GM12878 (cell line): ENCODE measurements at regions not wholly inside any gene's neighbourhood (a gene's known extent, or its start where the extent isn't known, plus 50 kb on each side); places are given as distances from the start of the nearest gene placed in this dataset.
"Not testable (repeated sequence)": the region's sequence is repeated elsewhere in the genome, so short reads cannot be mapped to it uniquely, and the experiment has no call there.

Experiments
- ATAC-seq: fragments of 200-7000 bp; cut with Tn5 transposase; 3 replicates; pipeline ENCODE4 v1.9.1; 2020; ENCODE audit warnings: mild to moderate bottlenecking, moderate library complexity
- BruUV-seq: library from RNA; stranded (reverse); fragments of 400-500 nt; replicated peaks from 2 replicates; lab custom pipeline; 2021; lab: Mats Ljungman, UMichigan
- CTCF ChIA-PET: fragments of 300-600 bp; sonication (Branson Sonifier 250); formaldehyde crosslinking; extraction: SDS; loops from one replicate; lab custom pipeline; 2021; ENCODE audit warnings: inconsistent platforms; lab: Yijun Ruan, JAX
- POLR2A ChIA-PET: fragments of 350-600 bp; formaldehyde crosslinking; extraction: SDS; loops from one replicate; lab custom pipeline; 2021; ENCODE audit warnings: inconsistent platforms; lab: Charles Lee
- RAD21 ChIA-PET: fragments of 300-600 bp; sonication (Branson Sonifier 250); formaldehyde crosslinking; loops from one replicate; lab custom pipeline; 2023; ENCODE audit warnings: antibody characterized with exemption; ENCODE audit not compliant: unreplicated experiment; lab: Charles Lee
- SMC1A ChIA-PET: fragments of 300-600 bp; sonication (Branson Sonifier 250); formaldehyde crosslinking; loops from one replicate; lab custom pipeline; 2023; ENCODE audit not compliant: unreplicated experiment, uncharacterized antibody; lab: Charles Lee
- DNase-seq: peaks from one replicate; pipeline ENCODE4 v3.0.0-alpha.2; 2011; ENCODE audit warnings: low read depth, low spot score
- FAIRE-seq: peaks from 3 replicates; lab custom pipeline; 2011; peaks lifted over from hg19 to GRCh38; lab: Jason Lieb, UNC
- H2AFZ ChIP-seq: 2 replicates; pipeline ENCODE4 v1.6.0; 2011; ENCODE audit warnings: low read depth, low read length, control low read depth; ENCODE audit not compliant: control insufficient read depth
- H3K27ac ChIP-seq: 2 replicates; pipeline ENCODE4 v1.5.1; 2011; ENCODE audit warnings: control low read depth; ENCODE audit not compliant: control insufficient read depth, insufficient read depth
- H3K27me3 ChIP-seq, 2 experiments: replicated peaks in 1 of 2; 2 replicates each; pipeline versions ENCODE4 v1.6.0 to v1.6.1; 2011; ENCODE audit warnings: low read length in 1 of 2; ENCODE audit not compliant: control insufficient read depth in 2 of 2, insufficient read depth in 2 of 2
- H3K36me3 ChIP-seq, 2 experiments: 2 replicates each; pipeline ENCODE4 v1.5.1; 2011; ENCODE audit warnings: low read length in 1 of 2; ENCODE audit not compliant: control insufficient read depth in 2 of 2, insufficient read depth in 2 of 2
- H3K4me1 ChIP-seq: 2 replicates; pipeline ENCODE4 v1.6.1; 2011; ENCODE audit warnings: mild to moderate bottlenecking, low read length, moderate library complexity, mixed read lengths; ENCODE audit not compliant: control insufficient read depth, insufficient read depth
- H3K4me2 ChIP-seq: 2 replicates; pipeline ENCODE4 v1.6.0; 2011; ENCODE audit warnings: control low read depth; ENCODE audit not compliant: control insufficient read depth, insufficient read depth
- H3K4me3 ChIP-seq: fragments of 200-600 bp; sonication (generic); 2 replicates; pipeline ENCODE4 v1.5.1; 2016
- H3K79me2 ChIP-seq: 2 replicates; pipeline ENCODE4 v1.6.0; 2011; ENCODE audit warnings: low read length; ENCODE audit not compliant: control insufficient read depth, insufficient read depth
- H3K9ac ChIP-seq: 2 replicates; pipeline ENCODE4 v1.8.0; 2011; ENCODE audit warnings: low read length, control low read depth, mixed read lengths; ENCODE audit not compliant: control insufficient read depth, insufficient read depth
- H3K9me3 ChIP-seq: replicated peaks from 3 replicates; pipeline ENCODE4 v1.5.1; 2011; ENCODE audit warnings: mild to moderate bottlenecking, low read length; ENCODE audit not compliant: control insufficient read depth, insufficient read depth
- H4K20me1 ChIP-seq: 2 replicates; pipeline ENCODE4 v1.6.0; 2011; ENCODE audit not compliant: control insufficient read depth, insufficient read depth
- ATF7 ChIP-seq: fragments of 450-650 bp; IDR thresholded peaks from 2 replicates; pipeline ENCODE4 v1.6.1; 2016; ENCODE audit warnings: low read depth, mild to moderate bottlenecking
- BACH1 ChIP-seq: fragments of 450-650 bp; IDR thresholded peaks from 2 replicates; pipeline ENCODE4 v1.6.1; 2017; ENCODE audit warnings: mild to moderate bottlenecking, borderline replicate concordance
- EED ChIP-seq: sonication (generic); IDR thresholded peaks from 2 replicates; pipeline ENCODE4 v1.6.1; 2016; ENCODE audit warnings: antibody characterized with exemption, low read depth
- HDGF ChIP-seq: fragments of 450-650 bp; IDR thresholded peaks from 2 replicates; pipeline ENCODE4 v1.6.1; 2016; ENCODE audit warnings: antibody characterized with exemption
- IKZF1 ChIP-seq: fragments of 450-650 bp; conservative IDR thresholded peaks from 2 replicates; pipeline ENCODE4 v1.6.1; 2017; ENCODE audit warnings: antibody characterized with exemption, mild to moderate bottlenecking
- MTA2 ChIP-seq: fragments of 450-650 bp; IDR thresholded peaks from 2 replicates; pipeline ENCODE4 v1.6.1; 2016; ENCODE audit warnings: low read depth, mild to moderate bottlenecking, moderate library complexity
- NRF1 ChIP-seq: conservative IDR thresholded peaks from 2 replicates; pipeline ENCODE4 v1.6.1; 2011; ENCODE audit warnings: mild to moderate bottlenecking, low read depth, low read length, improper control_type of control experiment
- SMAD1 ChIP-seq: fragments of 450-650 bp; IDR thresholded peaks from 2 replicates; pipeline ENCODE4 v1.6.1; 2018; ENCODE audit warnings: mild to moderate bottlenecking, low read depth; ENCODE audit not compliant: partially characterized antibody
- WGBS: methylation state at CpG from one replicate; pipeline ENCODE4 v1.1.6; 2016; ENCODE audit warnings: low lambda C conversion rate; ENCODE audit not compliant: insufficient replicate concordance, insufficient coverage; ENCODE audit errors: missing lambda C conversion rate; 5-methylcytosine and 5-hydroxymethylcytosine counted together
- in situ Hi-C: fragments of 300-500 bp; cut with MboI; formaldehyde crosslinking; loops from 9 replicates; pipeline ENCODE4 v1.14.3; 2018; ENCODE audit warnings: mixed read lengths
- intact Hi-C: fragments of 100-400 bp; cut with micrococcal nuclease; formaldehyde crosslinking; loops from one replicate; pipeline ENCODE4 v1.14.2; 2022; ENCODE audit not compliant: unreplicated experiment

DNA sequence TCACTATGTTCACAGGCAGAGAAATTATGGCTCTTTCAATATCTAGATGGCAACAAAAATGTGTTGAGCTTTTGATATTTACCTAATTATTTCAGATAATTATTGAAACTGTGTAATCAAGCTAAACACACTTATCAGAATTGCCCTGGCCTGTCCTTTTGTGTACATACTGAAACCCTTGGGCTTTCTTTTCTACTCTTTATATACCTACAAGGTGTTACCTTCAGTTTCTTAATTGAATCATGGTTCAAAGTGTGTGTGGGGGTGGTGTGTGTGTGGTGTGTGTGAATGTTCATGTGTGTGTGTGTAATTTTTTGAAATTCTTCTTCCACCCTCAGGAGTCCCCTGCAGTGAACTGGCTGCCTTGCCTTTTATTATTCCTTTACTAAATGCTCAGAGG lies 506.8 kb upstream of the SOX9 start:
- Histone ChIP-seq H3K9me3 (no peaks in the 10 kb centered on the region), H4K20me1 (no peaks in the 10 kb centered on the region), H2AFZ (no peak overlapping the region), H3K27me3 (no peaks in the 10 kb centered on the region), H3K4me2 (no peak overlapping the region), H3K4me1 (no peaks in the 10 kb centered on the region), H3K79me2 (no peaks in the 10 kb centered on the region), H3K36me3 (no peaks in the 10 kb centered on the region), H3K4me3 (no peak overlapping the region), H3K9ac (no peak overlapping the region), H3K27ac (no peak overlapping the region)
- POLR2A ChIA-PET, result no interaction called here
- RAD21 ChIA-PET, result interaction anchor here (0.8 kb wide), 1 partner anchor 60 kb away, joined by 3 read pairs; no protein-coding TSS in a partner anchor
- FAIRE-seq, result no peak
- ATAC-seq, result peak; percentile 66
- no TSS peak for BruUV-seq
- TF ChIP-seq ATF7, result peak; percentile 41; the same call in 1 of the 2 replicates
- TF ChIP-seq SMAD1, result no peak
- TF ChIP-seq MTA2, result peak; percentile 59; the same call in 1 of the 2 replicates
- in situ Hi-C loops (loop anchor here (25.0 kb wide), 1 partner anchor 923 kb away; no protein-coding TSS in a partner anchor), intact Hi-C loops (no loop called here)
- SMC1A ChIA-PET, result interaction anchor here (1.1 to 1.5 kb wide), 2 partner anchors 16 to 103 kb away, joined by 3 read pairs; no protein-coding TSS in a partner anchor
- CTCF ChIA-PET, result no interaction called here
- no peak for DNase-seq

DNA sequence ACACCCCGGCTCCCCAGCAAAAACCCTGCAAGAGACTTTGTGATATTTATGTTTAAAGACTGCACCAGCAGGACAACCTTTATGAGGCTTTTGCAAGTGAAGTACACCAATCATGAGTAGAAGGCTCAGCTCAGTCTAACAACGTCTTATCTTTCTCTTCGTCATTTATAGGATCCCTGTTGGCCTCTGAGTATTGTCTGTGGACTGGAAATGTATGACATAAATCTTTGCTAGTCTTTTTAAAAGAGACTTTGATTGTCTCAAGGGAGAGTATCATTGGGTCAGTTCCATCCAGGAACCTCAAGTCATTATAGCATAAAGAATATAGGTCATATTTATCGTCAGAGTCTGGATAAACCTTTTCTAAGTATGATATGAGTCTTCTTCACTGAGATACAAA lies 505.0 kb upstream of the SOX9 start:
- WGBS, result 44% methylated on average over 4 of the region's 4 CpGs
- no peak overlapping the region for H3K9ac ChIP-seq
- RAD21 ChIA-PET, result no interaction called here
- intact Hi-C loops, result no loop called here
- H3K4me1 ChIP-seq, result no peaks in the 10 kb centered on the region
- CTCF ChIA-PET, result no interaction called here
- SMC1A ChIA-PET, result no interaction called here
- no peak overlapping the region for H2AFZ ChIP-seq
- TF ChIP-seq EED (no peak), NRF1 (no peak), HDGF (no peak), BACH1 (no peak), IKZF1 (no peak)
- POLR2A ChIA-PET, result no interaction called here
- H3K27ac ChIP-seq, result no peak overlapping the region
- H3K4me2 ChIP-seq, result no peak overlapping the region
- BruUV-seq, result no TSS peak
- H3K27me3 ChIP-seq, result no peaks in the 10 kb centered on the region
- in situ Hi-C loops, result loop anchor here (25.0 kb wide), 1 partner anchor 921 kb away; no protein-coding TSS in a partner anchor
- H3K9me3 ChIP-seq, result no peaks in the 10 kb centered on the region
- FAIRE-seq, result no peak
- H3K79me2 ChIP-seq, result no peaks in the 10 kb centered on the region
- H3K36me3 ChIP-seq, result no peaks in the 10 kb centered on the region
- ATAC-seq, result no peak
- no peaks in the 10 kb centered on the region for H4K20me1 ChIP-seq
- H3K4me3 ChIP-seq, result no peak overlapping the region
- DNase-seq, result no peak

DNA sequence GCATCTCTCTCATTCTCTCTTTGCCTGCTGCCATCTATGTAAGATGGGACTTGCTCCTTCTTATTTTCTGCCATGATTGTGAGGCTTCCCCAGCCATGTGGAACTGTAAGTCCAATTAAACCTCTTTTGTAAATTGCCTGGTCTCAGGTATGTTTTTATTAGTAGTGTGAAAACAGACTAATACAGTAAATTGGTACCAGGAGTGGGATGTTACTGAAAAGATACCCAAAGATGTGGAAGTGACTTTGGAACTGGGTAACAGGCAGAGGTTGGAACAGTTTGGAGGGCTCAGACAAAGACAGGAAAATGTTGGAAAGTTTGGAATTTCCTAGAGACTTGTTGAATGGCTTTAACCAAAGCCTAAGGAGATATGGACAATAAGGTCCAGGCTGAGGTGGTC lies 503.1 kb upstream of the SOX9 start:
- ATAC-seq, H4K20me1 ChIP-seq, CTCF ChIA-PET, POLR2A ChIA-PET, H3K4me1 ChIP-seq, H3K36me3 ChIP-seq, H3K4me3 ChIP-seq, intact Hi-C loops, FAIRE-seq, H3K4me2 ChIP-seq, H3K9me3 ChIP-seq, H3K27me3 ChIP-seq, RAD21 ChIA-PET, BruUV-seq, H2AFZ ChIP-seq, H3K27ac ChIP-seq, DNase-seq, SMC1A ChIA-PET, H3K9ac ChIP-seq, H3K79me2 ChIP-seq: not testable (repeated sequence)
- in situ Hi-C loops, result loop anchor here (25.0 kb wide), 1 partner anchor 920 kb away; no protein-coding TSS in a partner anchor
